ENCODE measurements at regions not wholly inside any gene's neighbourhood (a gene's known extent, or its start where the extent isn't known, plus 50 kb on each side); places are given as distances from the start of the nearest gene placed in this dataset.

GRCh38 chr2:57491213-57491612 is 555.4 kb upstream of the VRK2 start:
- TF ChIP-seq, protein P1, sequence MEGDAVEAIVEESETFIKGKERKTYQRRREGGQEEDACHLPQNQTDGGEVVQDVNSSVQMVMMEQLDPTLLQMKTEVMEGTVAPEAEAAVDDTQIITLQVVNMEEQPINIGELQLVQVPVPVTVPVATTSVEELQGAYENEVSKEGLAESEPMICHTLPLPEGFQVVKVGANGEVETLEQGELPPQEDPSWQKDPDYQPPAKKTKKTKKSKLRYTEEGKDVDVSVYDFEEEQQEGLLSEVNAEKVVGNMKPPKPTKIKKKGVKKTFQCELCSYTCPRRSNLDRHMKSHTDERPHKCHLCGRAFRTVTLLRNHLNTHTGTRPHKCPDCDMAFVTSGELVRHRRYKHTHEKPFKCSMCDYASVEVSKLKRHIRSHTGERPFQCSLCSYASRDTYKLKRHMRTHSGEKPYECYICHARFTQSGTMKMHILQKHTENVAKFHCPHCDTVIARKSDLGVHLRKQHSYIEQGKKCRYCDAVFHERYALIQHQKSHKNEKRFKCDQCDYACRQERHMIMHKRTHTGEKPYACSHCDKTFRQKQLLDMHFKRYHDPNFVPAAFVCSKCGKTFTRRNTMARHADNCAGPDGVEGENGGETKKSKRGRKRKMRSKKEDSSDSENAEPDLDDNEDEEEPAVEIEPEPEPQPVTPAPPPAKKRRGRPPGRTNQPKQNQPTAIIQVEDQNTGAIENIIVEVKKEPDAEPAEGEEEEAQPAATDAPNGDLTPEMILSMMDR (IDR thresholded peaks at IDR 0.05; ENCODE audit: poor library complexity): no peak
- no peak for TF ChIP-seq EZH2phosphoT487 (IDR thresholded peaks at IDR 0.05; ENCODE audit: low read depth, severe bottlenecking, unreplicated experiment)

Data from hepatocyte (in vitro differentiated cells).